ENCODE measurements at regions not wholly inside any gene's neighbourhood (a gene's known extent, or its start where the extent isn't known, plus 50 kb on each side); places are given as distances from the start of the nearest gene placed in this dataset.

GRCh38 chr3:16788440-16789056 is 96.2 kb upstream of the PLCL2 start:
- in situ Hi-C loops (cut with HindIII; ENCODE audit: low pct_unique_long_range_greater_than_20kb, low sequenced_read_pairs): no loop called here
- DNase-seq (ENCODE audit: low read depth, low spot score) (no peak), ATAC-seq (no peak)
- ChIA-PET POLR2A (no interaction called here), CTCF (no interaction called here)
- TF ChIP-seq CTCF (IDR thresholded peaks at IDR 0.05) (no peak), TCF7L2 (IDR thresholded peaks at IDR 0.05; ENCODE audit: low read depth, low read length) (no peak), SIN3A (IDR thresholded peaks at IDR 0.05; ENCODE audit: borderline replicate concordance, insufficient read depth, low read depth, low read length) (no peak), POLR2AphosphoS5 (IDR thresholded peaks at IDR 0.05; ENCODE audit: low read depth, low read length) (no peak)
- TF ChIP-seq, protein P1, sequence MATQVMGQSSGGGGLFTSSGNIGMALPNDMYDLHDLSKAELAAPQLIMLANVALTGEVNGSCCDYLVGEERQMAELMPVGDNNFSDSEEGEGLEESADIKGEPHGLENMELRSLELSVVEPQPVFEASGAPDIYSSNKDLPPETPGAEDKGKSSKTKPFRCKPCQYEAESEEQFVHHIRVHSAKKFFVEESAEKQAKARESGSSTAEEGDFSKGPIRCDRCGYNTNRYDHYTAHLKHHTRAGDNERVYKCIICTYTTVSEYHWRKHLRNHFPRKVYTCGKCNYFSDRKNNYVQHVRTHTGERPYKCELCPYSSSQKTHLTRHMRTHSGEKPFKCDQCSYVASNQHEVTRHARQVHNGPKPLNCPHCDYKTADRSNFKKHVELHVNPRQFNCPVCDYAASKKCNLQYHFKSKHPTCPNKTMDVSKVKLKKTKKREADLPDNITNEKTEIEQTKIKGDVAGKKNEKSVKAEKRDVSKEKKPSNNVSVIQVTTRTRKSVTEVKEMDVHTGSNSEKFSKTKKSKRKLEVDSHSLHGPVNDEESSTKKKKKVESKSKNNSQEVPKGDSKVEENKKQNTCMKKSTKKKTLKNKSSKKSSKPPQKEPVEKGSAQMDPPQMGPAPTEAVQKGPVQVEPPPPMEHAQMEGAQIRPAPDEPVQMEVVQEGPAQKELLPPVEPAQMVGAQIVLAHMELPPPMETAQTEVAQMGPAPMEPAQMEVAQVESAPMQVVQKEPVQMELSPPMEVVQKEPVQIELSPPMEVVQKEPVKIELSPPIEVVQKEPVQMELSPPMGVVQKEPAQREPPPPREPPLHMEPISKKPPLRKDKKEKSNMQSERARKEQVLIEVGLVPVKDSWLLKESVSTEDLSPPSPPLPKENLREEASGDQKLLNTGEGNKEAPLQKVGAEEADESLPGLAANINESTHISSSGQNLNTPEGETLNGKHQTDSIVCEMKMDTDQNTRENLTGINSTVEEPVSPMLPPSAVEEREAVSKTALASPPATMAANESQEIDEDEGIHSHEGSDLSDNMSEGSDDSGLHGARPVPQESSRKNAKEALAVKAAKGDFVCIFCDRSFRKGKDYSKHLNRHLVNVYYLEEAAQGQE (IDR thresholded peaks at IDR 0.05; ENCODE audit: insufficient read depth in 1 of 2, low read depth in 2 of 2, low read length in 1 of 2): no peak
- Histone ChIP-seq H3K4me1 (ENCODE audit: control insufficient read depth, insufficient read depth, low read length) (no peaks in the 10 kb centered on the region), H3K27ac (ENCODE audit: low read length) (no peak overlapping the region), H3K4me3 (ENCODE audit: low read depth in 2 of 2, low read length in 2 of 2) (no peak overlapping the region), H3K27me3 (ENCODE audit: control insufficient read depth, insufficient read depth, low read length) (no peaks in the 10 kb centered on the region), H3K9me3 (ENCODE audit: control insufficient read depth, insufficient read depth, low read depth, low read length) (no peaks in the 10 kb centered on the region), H3K36me3 (ENCODE audit: control insufficient read depth, insufficient read depth, low read length) (no peaks in the 10 kb centered on the region)
- intact Hi-C loops (cut with micrococcal nuclease; ENCODE audit: unreplicated experiment): no loop called here
- BruUV-seq (replicated peaks): no TSS peak

- TF ChIP-seq TCF7L2 (IDR thresholded peaks at IDR 0.05; ENCODE audit: low read depth, low read length): no peak
- TF ChIP-seq POLR2AphosphoS5 (IDR thresholded peaks at IDR 0.05; ENCODE audit: low read depth, low read length): no peak
- TF ChIP-seq CTCF (IDR thresholded peaks at IDR 0.05): no peak
- TF ChIP-seq, protein P1 (IDR thresholded peaks at IDR 0.05; ENCODE audit: insufficient read depth in 1 of 2, low read depth in 2 of 2, low read length in 1 of 2): no peak
- Histone ChIP-seq H3K4me1 (ENCODE audit: control insufficient read depth, insufficient read depth, low read length) (no peaks in the 10 kb centered on the region), H3K27me3 (ENCODE audit: control insufficient read depth, insufficient read depth, low read length) (no peaks in the 10 kb centered on the region), H3K9me3 (ENCODE audit: control insufficient read depth, insufficient read depth, low read depth, low read length) (no peaks in the 10 kb centered on the region), H3K4me3 (ENCODE audit: low read depth in 2 of 2, low read length in 2 of 2) (no peak overlapping the region), H3K36me3 (ENCODE audit: control insufficient read depth, insufficient read depth, low read length) (no peaks in the 10 kb centered on the region), H3K27ac (ENCODE audit: low read length) (no peak overlapping the region)
- CTCF ChIA-PET: no interaction called here
- POLR2A ChIA-PET: no interaction called here
- ATAC-seq: no peak
- DNase-seq (ENCODE audit: low read depth, low spot score): no peak
- intact Hi-C loops (cut with micrococcal nuclease; ENCODE audit: unreplicated experiment): no loop called here
- in situ Hi-C loops (cut with HindIII; ENCODE audit: low pct_unique_long_range_greater_than_20kb, low sequenced_read_pairs): no loop called here
- BruUV-seq (replicated peaks): no TSS peak
These were observed 95.2 kb upstream of the PLCL2 start for GRCh38 chr3:16789344-16790120.

All from Panc1 (cell line).